ENCODE measurements at regions not wholly inside any gene's neighbourhood (a gene's known extent, or its start where the extent isn't known, plus 50 kb on each side); places are given as distances from the start of the nearest gene placed in this dataset.

- CTCF ChIA-PET (ENCODE audit: low intra/inter-chr PET ratio, low total read pairs) = no interaction called here
Measured at GRCh38 chr1:184192796-184193195, 141.3 kb downstream of the TSEN15 start.

GRCh38 chr1:184193451-184193850, 141.9 kb downstream of the TSEN15 start:
- intact Hi-C loops (cut with micrococcal nuclease; ENCODE audit: unreplicated experiment) (no loop called here), in situ Hi-C loops (cut with HindIII; ENCODE audit: extremely low pct_ligation_motif_present, low pct_unique_long_range_greater_than_20kb) (no loop called here)
- H3K79me2 ChIP-seq (ENCODE audit: insufficient read depth, low read length) = no peaks in the 10 kb centered on the region
- H3K4me3 ChIP-seq (replicated peaks in 1 of 3; ENCODE audit: insufficient read depth in 1 of 3, low read depth in 2 of 3, low read length in 3 of 3) = no peak overlapping the region
- ATAC-seq = no peak
- ChIA-PET POLR2A (no interaction called here), CTCF (ENCODE audit: low intra/inter-chr PET ratio, low total read pairs) (no interaction called here)
- FAIRE-seq = no peak
- 0% methylated on average over 1 of the region's 1 CpG for WGBS (ENCODE audit: low lambda C conversion rate)
- H3K27ac ChIP-seq (ENCODE audit: extremely low read length, insufficient read depth, low read length) = no peak overlapping the region
- no peaks in the 10 kb centered on the region for H3K36me3 ChIP-seq (replicated peaks in 1 of 2; ENCODE audit: control insufficient read depth in 1 of 2, insufficient read depth in 2 of 2, low read length in 2 of 2)
- no peak overlapping the region for H2AFZ ChIP-seq (ENCODE audit: low read length)
- BruUV-seq (replicated peaks) = no TSS peak
- no peaks in the 10 kb centered on the region for H3K9me3 ChIP-seq (ENCODE audit: low read length)
- H3K4me2 ChIP-seq (ENCODE audit: low read depth, low read length) = no peak overlapping the region
- H3K9ac ChIP-seq (ENCODE audit: insufficient read depth, low read depth, low read length) = no peak overlapping the region
- peaks cover 0 to 1% of the 10 kb centered on the region in 2 experiments; a peak in 1 of 5 replicates for H3K27me3 ChIP-seq (ENCODE audit: control insufficient read depth in 1 of 2, insufficient read depth in 2 of 2, low read length in 2 of 2)
- no peaks in the 10 kb centered on the region for H3K4me1 ChIP-seq (ENCODE audit: insufficient read depth, low read length)
- DNase-seq (ENCODE audit: low spot score) = no peak
- no peaks in the 10 kb centered on the region for H4K20me1 ChIP-seq (ENCODE audit: insufficient read depth, low read length)
- TF ChIP-seq HNRNPK (IDR thresholded peaks at IDR 0.05; ENCODE audit: low read depth, low read length, poor library complexity, severe bottlenecking) (no peak), ZNF329 (CRISPR knock-in tag; IDR thresholded peaks at IDR 0.05; ENCODE audit: low read depth) (no peak), PITX1 (CRISPR knock-in tag; IDR thresholded peaks at IDR 0.05) (no peak), ZNF788 (CRISPR knock-in tag; IDR thresholded peaks at IDR 0.05; ENCODE audit: borderline replicate concordance) (no peak), TP53 (CRISPR knock-in tag; conservative IDR thresholded peaks at IDR 0.05) (no peak), ZNF607 (CRISPR knock-in tag; IDR thresholded peaks at IDR 0.05; ENCODE audit: borderline replicate concordance) (no peak), ZNF337 (CRISPR knock-in tag; IDR thresholded peaks at IDR 0.05; ENCODE audit: borderline replicate concordance, low read depth) (no peak), ZNF224 (CRISPR knock-in tag; IDR thresholded peaks at IDR 0.05) (no peak), MTERF4 (CRISPR knock-in tag; IDR thresholded peaks at IDR 0.05) (no peak), DPF2 (CRISPR knock-in tag; IDR thresholded peaks at IDR 0.05; ENCODE audit: borderline replicate concordance, low read depth) (no peak), RFXANK (CRISPR knock-in tag; IDR thresholded peaks at IDR 0.05) (no peak), ATAD3A (CRISPR knock-in tag; IDR thresholded peaks at IDR 0.05) (no peak), KLF15 (CRISPR knock-in tag; IDR thresholded peaks at IDR 0.05; ENCODE audit: borderline replicate concordance) (no peak), ZNF879 (CRISPR knock-in tag; IDR thresholded peaks at IDR 0.05) (no peak)

More at GRCh38 chr1:184192796-184193195, 141.3 kb downstream of the TSEN15 start:
- Histone ChIP-seq H4K20me1 (ENCODE audit: insufficient read depth, low read length) (no peaks in the 10 kb centered on the region), H3K79me2 (ENCODE audit: insufficient read depth, low read length) (no peaks in the 10 kb centered on the region), H3K27me3 (ENCODE audit: control insufficient read depth in 1 of 2, insufficient read depth in 2 of 2, low read length in 2 of 2) (peaks cover 0 to 1% of the 10 kb centered on the region in 2 experiments; a peak in 1 of 5 replicates), H3K36me3 (replicated peaks in 1 of 2; ENCODE audit: control insufficient read depth in 1 of 2, insufficient read depth in 2 of 2, low read length in 2 of 2) (no peaks in the 10 kb centered on the region), H2AFZ (ENCODE audit: low read length) (no peak overlapping the region), H3K4me1 (ENCODE audit: insufficient read depth, low read length) (no peaks in the 10 kb centered on the region), H3K9me3 (ENCODE audit: low read length) (no peaks in the 10 kb centered on the region), H3K9ac (ENCODE audit: insufficient read depth, low read depth, low read length) (no peak overlapping the region), H3K4me2 (ENCODE audit: low read depth, low read length) (no peak overlapping the region), H3K27ac (ENCODE audit: extremely low read length, insufficient read depth, low read length) (no peak overlapping the region), H3K4me3 (replicated peaks in 1 of 3; ENCODE audit: insufficient read depth in 1 of 3, low read depth in 2 of 3, low read length in 3 of 3) (no peak overlapping the region)
- no TSS peak for BruUV-seq (replicated peaks)
- WGBS (ENCODE audit: low lambda C conversion rate) = 0% methylated on average over 1 of the region's 1 CpG
- intact Hi-C loops (cut with micrococcal nuclease; ENCODE audit: unreplicated experiment) = no loop called here
- ATAC-seq (no peak), FAIRE-seq (no peak), DNase-seq (ENCODE audit: low spot score) (no peak)
- in situ Hi-C loops (cut with HindIII; ENCODE audit: extremely low pct_ligation_motif_present, low pct_unique_long_range_greater_than_20kb) = no loop called here
- POLR2A ChIA-PET = no interaction called here
- no peak for TF ChIP-seq ZNF607 (CRISPR knock-in tag; IDR thresholded peaks at IDR 0.05; ENCODE audit: borderline replicate concordance)
- TF ChIP-seq SIX4 (CRISPR knock-in tag; IDR thresholded peaks at IDR 0.05) = no peak
- no peak for TF ChIP-seq ZNF784 (CRISPR knock-in tag; IDR thresholded peaks at IDR 0.05; ENCODE audit: borderline replicate concordance)
- no peak for TF ChIP-seq SAP130 (CRISPR knock-in tag; IDR thresholded peaks at IDR 0.05; ENCODE audit: low read depth)
- TF ChIP-seq GPN1 (CRISPR knock-in tag; IDR thresholded peaks at IDR 0.05; ENCODE audit: borderline replicate concordance) = no peak
- TF ChIP-seq ZNF225 (CRISPR knock-in tag; IDR thresholded peaks at IDR 0.05) = no peak
